Karpas-422 (cell line): ENCODE measurements at regions not wholly inside any gene's neighbourhood (a gene's known extent, or its start where the extent isn't known, plus 50 kb on each side); places are given as distances from the start of the nearest gene placed in this dataset.
"Not testable (repeated sequence)": the region's sequence is repeated elsewhere in the genome, so short reads cannot be mapped to it uniquely, and the experiment has no call there.

Source experiments
- DNase-seq: peaks from one replicate; pipeline ENCODE4 v3.0.0-alpha.2; 2015
- H2AFZ ChIP-seq: fragments of 200-600 bp; sonication (generic); 2 replicates; pipeline ENCODE4 v1.6.1; 2014; ENCODE audit warnings: antibody characterized with exemption, low read length, mixed read lengths
- H3K27ac ChIP-seq: fragments of 200-600 bp; sonication (generic); 2 replicates; pipeline ENCODE4 v1.5.1; 2014; ENCODE audit warnings: mild to moderate bottlenecking, low read length, moderate library complexity
- H3K27me3 ChIP-seq: fragments of 200-600 bp; sonication (generic); 2 replicates; pipeline ENCODE4 v1.6.1; 2014; ENCODE audit warnings: low read length, mixed read lengths
- H3K36me3 ChIP-seq: fragments of 200-600 bp; sonication (generic); 2 replicates; pipeline ENCODE4 v1.6.1; 2014; ENCODE audit warnings: low read length, mixed read lengths; ENCODE audit not compliant: insufficient read depth
- H3K4me1 ChIP-seq: fragments of 200-600 bp; sonication (generic); 2 replicates; pipeline ENCODE4 v1.6.1; 2014; ENCODE audit warnings: mild to moderate bottlenecking, low read length, mixed read lengths
- H3K4me2 ChIP-seq: fragments of 200-600 bp; sonication (generic); 2 replicates; pipeline ENCODE4 v1.6.1; 2014; ENCODE audit warnings: low read length, low read depth, mild to moderate bottlenecking; ENCODE audit not compliant: poor library complexity, severe bottlenecking
- H3K4me3 ChIP-seq: fragments of 200-600 bp; sonication (generic); 2 replicates; pipeline ENCODE4 v1.5.1; 2014; ENCODE audit warnings: mild to moderate bottlenecking, antibody characterized with exemption, low read length, mixed read lengths
- H3K79me2 ChIP-seq: fragments of 200-600 bp; sonication (generic); 2 replicates; pipeline ENCODE4 v1.6.1; 2014; ENCODE audit warnings: mild to moderate bottlenecking, low read length, mixed read lengths
- H3K9ac ChIP-seq: fragments of 200-600 bp; sonication (generic); 2 replicates; pipeline ENCODE4 v1.6.0; 2014; ENCODE audit warnings: low read length
- H3K9me2 ChIP-seq: fragments of 200-600 bp; sonication (generic), shearing (Covaris generic); replicated peaks from 2 replicates; pipeline ENCODE4 v1.6.0; 2014; ENCODE audit warnings: mild to moderate bottlenecking, low read length, moderate library complexity; ENCODE audit not compliant: insufficient read depth
- H3K9me3 ChIP-seq: fragments of 300-700, 200-600 bp; sonication (generic); 2 replicates; pipeline ENCODE4 v1.6.1; 2014; ENCODE audit warnings: low read length, mixed read lengths
- H4K20me1 ChIP-seq: fragments of 200-600 bp; sonication (generic); 2 replicates; pipeline ENCODE4 v1.6.1; 2014; ENCODE audit warnings: mild to moderate bottlenecking, antibody characterized with exemption, low read length, low read depth; ENCODE audit not compliant: insufficient read depth

GRCh38 chr4:13815231-13815630 lies 187.7 kb upstream of the BOD1L1 start:
- H3K79me2 ChIP-seq, result no peaks in the 10 kb centered on the region
- H4K20me1 ChIP-seq, result no peaks in the 10 kb centered on the region
- H3K4me3 ChIP-seq, result no peak overlapping the region
- no peak overlapping the region for H3K4me2 ChIP-seq
- no peak overlapping the region for H2AFZ ChIP-seq
- no peak overlapping the region for H3K9ac ChIP-seq
- H3K27me3 ChIP-seq, result no peaks in the 10 kb centered on the region
- H3K4me1 ChIP-seq, result no peaks in the 10 kb centered on the region
- H3K9me2 ChIP-seq, result no peaks in the 10 kb centered on the region
- DNase-seq, result no peak
- H3K27ac ChIP-seq, result no peak overlapping the region
- H3K9me3 ChIP-seq, result no peaks in the 10 kb centered on the region
- H3K36me3 ChIP-seq, result no peaks in the 10 kb centered on the region

GRCh38 chr4:13816472-13816871 lies 188.9 kb upstream of the BOD1L1 start:
- no peaks in the 10 kb centered on the region for H3K9me3 ChIP-seq
- no peaks in the 10 kb centered on the region for H3K79me2 ChIP-seq
- no peak overlapping the region for H3K4me2 ChIP-seq
- no peaks in the 10 kb centered on the region for H4K20me1 ChIP-seq
- no peak for DNase-seq
- H3K4me3 ChIP-seq, result no peak overlapping the region
- no peaks in the 10 kb centered on the region for H3K36me3 ChIP-seq
- H3K9me2 ChIP-seq, result no peaks in the 10 kb centered on the region
- H3K27ac ChIP-seq, result no peak overlapping the region
- H3K27me3 ChIP-seq, result no peaks in the 10 kb centered on the region
- H2AFZ ChIP-seq, result no peak overlapping the region
- H3K9ac ChIP-seq, result no peak overlapping the region
- no peaks in the 10 kb centered on the region for H3K4me1 ChIP-seq

GRCh38 chr4:13821522-13821921 lies 194.0 kb upstream of the BOD1L1 start:
- H4K20me1 ChIP-seq, result no peaks in the 10 kb centered on the region
- H3K79me2 ChIP-seq, result no peaks in the 10 kb centered on the region
- no peak overlapping the region for H3K27ac ChIP-seq
- no peaks in the 10 kb centered on the region for H3K4me1 ChIP-seq
- no peak overlapping the region for H3K4me3 ChIP-seq
- H3K9me3 ChIP-seq, result no peaks in the 10 kb centered on the region
- no peaks in the 10 kb centered on the region for H3K9me2 ChIP-seq
- H3K9ac ChIP-seq, result no peak overlapping the region
- H3K36me3 ChIP-seq, result no peaks in the 10 kb centered on the region
- no peaks in the 10 kb centered on the region for H3K27me3 ChIP-seq
- H3K4me2 ChIP-seq, result no peak overlapping the region
- no peak overlapping the region for H2AFZ ChIP-seq
- no peak for DNase-seq

GRCh38 chr4:13825822-13826221 lies 198.3 kb upstream of the BOD1L1 start:
- not testable (repeated sequence) for H3K4me3 ChIP-seq, H4K20me1 ChIP-seq, DNase-seq, H3K27me3 ChIP-seq, H2AFZ ChIP-seq, H3K4me2 ChIP-seq, H3K9ac ChIP-seq, H3K4me1 ChIP-seq, H3K9me2 ChIP-seq, H3K36me3 ChIP-seq, H3K27ac ChIP-seq, H3K9me3 ChIP-seq, H3K79me2 ChIP-seq

- Histone ChIP-seq H3K27ac (no peak overlapping the region), H3K79me2 (no peaks in the 10 kb centered on the region), H2AFZ (no peak overlapping the region), H4K20me1 (no peaks in the 10 kb centered on the region), H3K9me2 (no peaks in the 10 kb centered on the region), H3K4me3 (no peak overlapping the region), H3K9me3 (no peaks in the 10 kb centered on the region), H3K36me3 (no peaks in the 10 kb centered on the region), H3K9ac (no peak overlapping the region), H3K4me1 (no peaks in the 10 kb centered on the region), H3K4me2 (no peak overlapping the region), H3K27me3 (no peaks in the 10 kb centered on the region)
- no peak for DNase-seq
These were observed 201.9 kb upstream of the BOD1L1 start for GRCh38 chr4:13829457-13829856.

- Histone ChIP-seq H3K4me2 (no peak overlapping the region), H3K4me1 (no peaks in the 10 kb centered on the region), H2AFZ (no peak overlapping the region), H3K79me2 (no peaks in the 10 kb centered on the region), H3K9ac (no peak overlapping the region), H3K4me3 (no peak overlapping the region), H3K36me3 (no peaks in the 10 kb centered on the region), H4K20me1 (no peaks in the 10 kb centered on the region), H3K9me3 (no peaks in the 10 kb centered on the region), H3K27me3 (no peaks in the 10 kb centered on the region), H3K9me2 (no peaks in the 10 kb centered on the region), H3K27ac (no peak overlapping the region)
- no peak for DNase-seq
These were observed 202.9 kb upstream of the BOD1L1 start for GRCh38 chr4:13830449-13830848.

- no peaks in the 10 kb centered on the region for H4K20me1 ChIP-seq
- no peaks in the 10 kb centered on the region for H3K4me1 ChIP-seq
- no peak overlapping the region for H3K4me3 ChIP-seq
- H3K27me3 ChIP-seq, result no peaks in the 10 kb centered on the region
- no peak overlapping the region for H2AFZ ChIP-seq
- no peak for DNase-seq
- no peaks in the 10 kb centered on the region for H3K9me2 ChIP-seq
- H3K79me2 ChIP-seq, result no peaks in the 10 kb centered on the region
- no peaks in the 10 kb centered on the region for H3K9me3 ChIP-seq
- no peak overlapping the region for H3K9ac ChIP-seq
- no peak overlapping the region for H3K4me2 ChIP-seq
- H3K36me3 ChIP-seq, result no peaks in the 10 kb centered on the region
- no peak overlapping the region for H3K27ac ChIP-seq
These were observed 205.8 kb upstream of the BOD1L1 start for GRCh38 chr4:13833171-13833804.

- Histone ChIP-seq H3K27me3 (no peaks in the 10 kb centered on the region), H3K9me2 (no peaks in the 10 kb centered on the region), H3K9me3 (no peaks in the 10 kb centered on the region), H3K36me3 (no peaks in the 10 kb centered on the region), H3K79me2 (no peaks in the 10 kb centered on the region), H3K4me2 (no peak overlapping the region), H3K9ac (no peak overlapping the region), H2AFZ (no peak overlapping the region), H4K20me1 (no peaks in the 10 kb centered on the region), H3K4me1 (no peaks in the 10 kb centered on the region), H3K4me3 (no peak overlapping the region), H3K27ac (no peak overlapping the region)
- no peak for DNase-seq
These were observed 209.7 kb upstream of the BOD1L1 start for GRCh38 chr4:13836946-13837912.
